ENCODE measurements at regions not wholly inside any gene's neighbourhood (a gene's known extent, or its start where the extent isn't known, plus 50 kb on each side); places are given as distances from the start of the nearest gene placed in this dataset.

DNA sequence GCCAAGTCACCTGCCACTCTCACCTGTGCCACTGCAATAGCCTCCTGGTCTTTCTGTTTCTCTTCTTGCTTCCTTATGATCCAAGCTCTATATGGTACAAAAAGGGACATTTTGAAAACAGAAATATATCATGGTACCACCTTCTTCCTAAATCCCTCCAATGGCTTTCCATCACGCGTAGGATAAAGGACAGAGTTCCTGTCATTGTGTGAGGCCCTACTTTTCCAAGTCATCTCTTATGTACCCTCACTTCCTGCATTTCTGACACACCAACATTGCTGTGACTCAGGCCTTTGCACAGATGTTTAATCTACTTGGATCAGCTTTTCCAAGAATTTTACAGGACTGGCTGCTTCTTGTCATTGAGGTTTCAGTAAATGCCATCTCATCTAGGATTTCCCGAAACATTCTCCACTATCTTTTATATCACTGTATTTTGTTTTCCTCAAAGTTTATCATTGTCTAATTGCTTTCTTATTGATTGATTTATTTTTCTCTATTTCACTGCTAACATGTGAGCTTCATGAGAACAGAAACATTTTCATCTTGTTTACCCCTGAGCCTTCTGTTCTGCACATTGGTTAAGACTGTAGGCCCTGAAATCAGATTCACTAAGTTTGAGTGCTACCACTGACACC lies 426.1 kb upstream of the FANCL start:
- DNase-seq, result no peak

DNA sequence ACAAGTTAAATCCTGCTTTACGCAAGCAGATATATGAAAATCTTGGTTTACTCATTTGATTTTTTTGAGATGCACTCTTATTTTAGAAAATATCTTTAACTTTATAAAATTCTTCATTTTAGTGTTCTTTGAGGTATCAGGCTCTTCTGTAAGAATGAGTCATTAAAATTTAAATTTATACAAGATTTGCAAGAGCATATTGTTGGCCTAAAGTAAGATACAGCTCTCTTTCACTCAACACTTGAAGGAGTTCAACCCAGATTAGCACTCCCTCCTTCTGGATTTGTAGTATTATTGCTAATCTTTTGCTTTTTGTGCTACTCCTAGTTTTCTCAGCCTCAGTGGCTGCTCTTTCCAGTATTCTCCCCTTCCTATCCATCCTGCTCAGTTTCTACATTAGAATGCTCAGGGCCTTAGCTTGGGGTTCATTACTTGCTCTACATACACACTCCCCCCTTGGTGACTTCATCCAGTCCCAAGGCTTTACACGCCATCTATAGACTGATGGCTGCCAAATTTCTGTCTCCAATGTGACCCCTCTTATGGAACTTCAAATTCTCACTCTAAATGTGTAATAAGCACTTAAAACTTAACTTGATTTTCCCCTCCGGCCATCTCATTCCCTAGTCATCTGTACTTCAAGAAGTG lies 425.3 kb upstream of the FANCL start:
- DNase-seq, result no peak

DNA sequence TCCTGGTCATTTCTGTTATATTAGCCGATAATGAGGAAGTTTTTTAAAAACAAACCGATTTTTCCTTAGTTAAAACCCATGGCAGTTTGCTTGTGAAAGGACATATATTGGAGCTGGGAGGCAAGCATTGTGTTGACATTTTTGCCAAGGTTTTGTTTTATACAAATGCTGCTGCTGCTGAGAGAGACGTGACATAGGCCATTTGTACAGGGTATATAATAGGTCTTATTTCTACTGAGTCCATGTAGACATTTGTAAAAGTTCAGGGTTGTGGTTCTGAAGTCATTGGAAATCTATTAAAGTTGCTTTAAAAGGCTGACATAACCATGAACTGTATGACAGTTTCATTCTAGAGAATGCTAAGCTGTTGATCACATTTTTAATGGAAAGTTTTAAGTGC lies 424.0 kb upstream of the FANCL start:
- no peak for DNase-seq

DNA sequence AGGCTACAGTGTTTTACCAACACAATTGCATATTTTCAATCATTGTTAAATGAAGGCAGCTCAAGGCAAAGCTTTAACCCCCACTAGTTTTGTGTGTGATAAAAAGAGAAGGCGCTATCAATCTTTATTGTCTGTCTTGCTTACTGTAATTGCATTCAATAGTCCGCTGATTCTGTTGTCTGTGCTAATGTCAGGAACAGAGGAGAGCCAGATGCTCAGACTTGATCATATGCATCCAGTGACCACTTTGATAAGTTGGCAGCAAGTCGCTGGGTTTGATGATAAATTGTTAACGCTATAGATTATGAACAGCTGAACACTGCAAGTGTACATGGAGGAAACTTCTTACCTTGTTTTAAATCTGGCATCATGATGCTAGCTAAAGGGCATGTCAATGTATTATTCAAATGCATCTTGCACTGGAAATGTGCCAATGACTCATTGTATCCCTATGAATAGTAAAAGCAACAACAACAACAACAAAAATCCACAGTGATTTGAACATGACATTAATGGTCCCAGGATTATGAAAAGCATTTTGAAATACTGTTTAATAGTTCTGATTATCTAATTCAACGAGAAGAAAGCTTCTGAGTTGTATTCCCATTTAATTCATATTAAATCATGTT lies 423.5 kb upstream of the FANCL start:
- DNase-seq, result no peak

DNA sequence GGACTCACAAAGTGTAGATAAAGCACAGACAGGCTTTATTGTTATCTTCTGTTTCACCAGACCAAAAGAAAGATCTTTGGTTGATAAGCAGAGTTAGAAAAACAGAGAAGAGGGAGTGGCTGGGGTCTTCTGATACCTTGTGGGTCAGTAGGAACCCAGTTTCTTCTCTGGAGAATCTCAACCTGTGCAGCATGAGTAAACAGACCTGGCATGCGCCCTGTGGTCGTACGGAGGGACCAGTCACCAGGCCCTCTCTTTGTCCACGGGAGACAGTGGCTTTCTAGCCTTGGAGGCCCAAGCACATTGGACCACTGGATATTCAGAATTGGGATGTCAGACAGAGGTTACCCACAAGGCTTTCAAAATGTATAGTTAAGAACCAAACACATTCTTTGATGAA lies 418.9 kb upstream of the FANCL start:
- DNase-seq, result no peak

GRCh38 chr2:58655152-58655551 lies 414.0 kb upstream of the FANCL start:
- DNase-seq, result no peak

- DNase-seq, result no peak
Observed at GRCh38 chr2:58651930-58652329, 410.8 kb upstream of the FANCL start.

GRCh38 chr2:58650781-58651180 lies 409.7 kb upstream of the FANCL start:
- no peak for DNase-seq

DNA sequence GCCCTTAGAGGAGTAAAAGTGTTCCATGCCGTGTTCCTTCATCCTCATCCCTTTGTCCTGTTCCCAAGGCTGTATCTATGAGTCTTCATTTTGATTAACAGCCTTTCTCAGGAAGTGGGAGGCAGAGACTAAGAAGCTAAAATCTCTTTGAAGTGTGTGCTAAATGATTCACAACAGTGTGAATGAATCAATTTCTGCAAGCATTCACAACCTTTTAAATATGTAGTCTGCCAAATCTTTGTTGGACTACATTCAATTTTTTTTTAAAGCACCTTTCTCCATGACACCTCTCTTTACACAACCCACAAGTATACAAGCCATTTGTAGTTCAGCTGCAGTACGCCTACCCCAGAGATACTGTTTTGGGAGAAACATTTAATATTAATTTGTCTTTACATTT lies 408.6 kb upstream of the FANCL start:
- DNase-seq, result no peak

DNA sequence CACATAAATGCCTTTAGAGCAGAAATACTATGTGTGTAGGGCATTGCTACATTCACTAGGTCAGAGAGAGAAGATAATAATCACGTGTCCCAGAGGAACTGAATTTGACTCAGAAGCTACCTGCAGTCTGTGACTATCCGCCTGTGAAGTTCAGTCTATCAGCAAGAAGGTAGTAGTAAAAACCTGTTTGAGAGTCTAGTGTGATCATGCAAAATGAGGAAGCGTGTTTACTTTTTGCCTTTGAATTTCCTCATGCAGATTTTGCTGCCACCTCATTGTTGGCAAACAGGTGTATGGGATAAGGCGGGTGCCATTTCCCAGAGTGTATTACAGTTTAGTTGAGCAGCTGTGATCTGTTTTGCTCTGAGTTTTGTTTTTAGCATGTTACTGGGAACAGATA lies 403.9 kb upstream of the FANCL start:
- no peak for DNase-seq

DNA sequence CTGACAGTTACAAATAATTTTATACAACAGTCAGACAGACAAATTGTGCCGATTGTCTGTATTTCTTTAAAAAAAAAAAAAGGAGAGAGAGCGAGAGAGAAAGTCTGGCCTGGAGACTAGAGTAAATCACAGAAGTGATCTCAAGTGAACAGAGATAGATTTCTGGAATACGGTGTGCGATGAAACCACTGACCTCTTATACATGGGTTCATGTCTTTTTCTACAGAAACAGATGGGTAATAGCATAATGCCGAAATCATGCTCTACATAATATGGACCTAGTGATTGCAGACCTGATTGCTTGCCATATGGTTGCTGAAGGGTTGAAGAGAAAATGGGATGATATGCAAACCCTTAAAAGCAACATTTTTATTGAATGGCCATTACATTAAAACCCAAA lies 403.3 kb upstream of the FANCL start:
- no peak for DNase-seq

GRCh38 chr2:58641001-58641400 lies 399.9 kb upstream of the FANCL start:
- DNase-seq, result no peak

DNA sequence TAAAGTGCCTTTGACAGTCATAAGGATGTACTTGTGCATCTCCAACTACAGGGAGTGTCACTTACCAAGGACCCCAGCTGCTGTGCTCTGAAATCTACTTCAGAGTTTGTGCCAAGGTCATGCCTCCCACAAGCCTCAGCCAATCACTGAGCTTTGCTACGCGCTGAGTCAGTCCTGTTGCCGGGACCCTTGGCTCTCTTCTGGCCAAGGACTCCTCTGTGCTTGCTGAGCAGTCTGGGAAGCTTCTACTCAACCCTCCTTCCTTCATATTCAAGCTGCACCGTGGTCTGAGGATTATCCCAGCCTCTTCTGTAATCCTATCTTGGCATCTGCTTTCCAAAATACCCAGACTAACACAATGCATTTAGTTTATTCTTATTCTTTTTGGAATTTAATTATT lies 398.9 kb upstream of the FANCL start:
- no peak for DNase-seq

GRCh38 chr2:58638256-58638805 lies 397.2 kb upstream of the FANCL start:
- no peak for DNase-seq

- DNase-seq, result no peak
Observed at GRCh38 chr2:58636872-58637271, 395.7 kb upstream of the FANCL start.

DNA sequence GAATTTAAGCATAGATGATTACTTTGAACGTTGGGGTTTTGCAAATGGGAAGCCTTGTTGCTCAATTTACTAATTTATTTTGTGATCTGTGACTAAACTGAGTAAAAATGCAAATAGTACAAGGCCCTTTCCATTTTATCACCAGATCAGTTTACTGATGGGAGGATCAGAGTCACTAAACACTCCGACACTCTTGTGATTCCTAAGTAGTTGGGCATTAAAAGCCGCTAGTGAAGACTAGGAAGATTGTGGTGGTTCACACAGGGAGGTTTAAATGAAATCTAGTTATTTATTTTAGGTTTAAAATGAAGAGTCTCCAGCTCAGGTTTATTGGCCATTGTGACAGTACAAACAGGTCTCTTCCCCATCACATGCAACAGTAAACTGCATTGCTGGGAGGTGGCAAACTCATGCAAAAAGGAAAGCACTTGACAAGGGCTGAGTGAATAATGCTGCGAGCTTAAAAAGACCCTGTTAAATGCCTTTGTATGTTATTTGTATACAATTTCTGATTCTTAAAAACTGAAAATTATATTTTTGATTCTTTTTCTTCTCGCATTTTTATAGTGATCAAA lies 394.8 kb upstream of the FANCL start:
- DNase-seq, result no peak

DNA sequence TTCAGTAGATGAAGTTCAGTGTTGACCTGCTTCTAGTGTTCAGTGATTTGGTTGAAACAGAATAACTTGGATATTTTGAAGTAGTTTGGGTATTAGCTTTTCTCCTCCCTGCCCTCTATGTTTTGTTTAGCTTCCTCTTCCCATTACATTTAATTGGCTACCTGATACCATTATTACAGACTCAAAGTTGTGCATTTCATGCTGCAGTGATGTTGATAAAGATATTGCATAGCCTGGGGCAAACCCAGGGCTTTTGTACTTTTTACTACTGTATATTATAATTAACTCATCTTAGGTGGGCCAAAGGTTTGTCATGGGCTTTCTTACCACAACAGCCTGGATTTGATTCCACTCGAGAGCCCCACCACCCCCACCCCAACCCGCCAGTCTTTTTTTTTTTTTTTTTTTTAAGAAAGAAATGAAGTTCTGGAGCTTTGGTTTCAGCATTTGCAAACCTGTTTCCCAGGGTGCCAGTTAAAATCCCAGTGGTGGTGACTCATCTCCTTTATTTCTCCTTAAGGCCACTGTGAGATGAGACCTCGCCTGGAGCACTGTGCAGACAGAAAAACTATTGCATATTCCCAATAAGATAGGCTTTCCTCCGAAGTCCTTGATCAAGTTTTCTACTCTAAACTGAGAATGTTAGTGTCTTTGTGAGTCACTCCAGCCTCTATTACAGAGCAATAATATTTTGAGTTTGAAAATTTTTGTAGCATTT lies 393.7 kb upstream of the FANCL start:
- DNase-seq, result no peak

DNA sequence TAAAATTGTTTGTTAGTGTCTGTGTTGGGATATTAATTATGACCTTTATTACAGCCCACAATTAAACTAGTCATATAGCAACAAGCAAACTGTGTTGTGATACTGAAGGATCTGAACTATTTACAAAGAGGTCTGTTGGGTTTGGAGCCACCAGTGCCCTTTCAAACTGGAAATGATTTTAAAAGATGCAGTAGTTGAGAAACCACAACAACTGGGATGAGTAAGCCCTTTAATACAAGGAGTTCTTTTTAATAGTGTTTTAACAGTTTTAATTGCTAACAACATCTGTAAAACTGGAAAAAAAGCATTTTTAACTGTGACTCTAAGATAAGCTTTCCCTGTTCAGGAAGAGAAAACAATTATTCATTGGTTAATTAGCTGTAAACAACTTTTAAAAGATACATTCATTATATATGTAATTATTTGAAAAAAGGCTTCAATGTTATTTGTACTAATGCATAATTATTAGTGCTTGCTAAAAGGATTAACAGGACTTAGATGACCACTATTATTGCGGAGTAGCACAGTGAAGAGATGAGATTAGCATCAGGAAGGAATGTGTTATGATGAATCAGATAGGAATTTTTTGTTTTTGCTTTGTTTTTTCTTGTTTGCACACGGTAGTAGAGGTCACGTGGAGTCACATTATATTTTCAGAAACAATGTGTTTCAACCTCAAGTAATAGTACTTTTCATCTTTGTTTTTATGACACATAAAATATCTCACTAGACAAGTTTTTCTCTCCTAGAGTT lies 392.7 kb upstream of the FANCL start:
- no peak for DNase-seq

GRCh38 chr2:58631986-58632385 lies 390.9 kb upstream of the FANCL start:
- no peak for DNase-seq

- DNase-seq, result no peak
Observed at GRCh38 chr2:58629545-58630119, 388.5 kb upstream of the FANCL start.

DNA sequence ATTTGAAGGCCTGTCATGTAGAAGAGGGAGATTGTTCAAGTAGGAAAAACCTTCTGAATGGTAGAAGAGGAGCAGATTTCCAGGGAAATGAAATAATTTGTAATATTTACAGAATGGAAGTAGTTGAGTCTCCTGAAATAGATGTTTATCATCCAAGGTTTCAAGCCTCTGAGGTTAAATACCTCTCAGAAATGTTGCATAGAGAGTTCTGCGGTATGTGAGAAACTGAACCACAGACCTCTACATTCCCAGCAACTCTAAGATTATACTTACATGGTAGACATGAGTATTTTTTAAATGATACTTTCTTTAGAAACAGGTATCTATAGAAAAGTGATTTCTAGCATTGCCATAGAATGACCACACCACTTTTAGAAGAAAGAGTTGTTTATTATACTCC lies 379.8 kb upstream of the FANCL start:
- no peak for DNase-seq

GRCh38 chr2:58620093-58620492 lies 379.0 kb upstream of the FANCL start:
- no peak for DNase-seq
